Stomach (tissue), 8 donors: ENCODE measurements at regions not wholly inside any gene's neighbourhood (a gene's known extent, or its start where the extent isn't known, plus 50 kb on each side); places are given as distances from the start of the nearest gene placed in this dataset.

ENCODE experiments used
- DNase-seq, 2 donors: peaks; one replicate each; pipeline versions ENCODE4 v3.0.0 to v3.0.0-alpha.2; 2013 to 2019
- H3K27ac ChIP-seq, 5 donors: fragments of 200-600 bp in 4 of 5; sonication (generic) in 4 of 5; one replicate each; pipeline ENCODE4 v1.5.1; 2013 to 2019; ENCODE audit warnings: mild to moderate bottlenecking in 1 of 5, moderate library complexity in 1 of 5
- H3K27me3 ChIP-seq, 3 donors: fragments of 200-600 bp; sonication (generic); one replicate each; pipeline ENCODE4 v1.5.1; 2017 to 2019; ENCODE audit warnings: mixed run types in 1 of 3
- H3K36me3 ChIP-seq, 4 donors: fragments of 200-600 bp; sonication (generic); 1 replicate in 3 of 4; 2 replicates in 1 of 4; pipeline ENCODE4 v1.5.1; 2016 to 2019
- H3K4me1 ChIP-seq, 4 donors: fragments of 200-600 bp; sonication (generic); one replicate each; pipeline ENCODE4 v1.5.1; 2016 to 2019
- H3K4me3 ChIP-seq, 4 donors: fragments of 200-600 bp; sonication (generic) in 3 of 4; one replicate each; pipeline ENCODE4 v1.5.1; 2016 to 2019; ENCODE audit warnings: mild to moderate bottlenecking in 1 of 4
- H3K9me3 ChIP-seq, 4 donors: fragments of 200-600 bp; sonication (generic); one replicate each; pipeline ENCODE4 v1.5.1; 2016 to 2019
- CTCF ChIP-seq, 7 experiments: fragments of 450-650 bp in 4 of 7; fragments of 200-600 bp in 3 of 7; sonication (generic) in 3 of 7; IDR thresholded peaks; one replicate each; pipeline ENCODE4 v1.5.1; 2016 to 2019; ENCODE audit warnings: antibody characterized with exemption in 7 of 7, control low read depth in 2 of 7, mild to moderate bottlenecking in 1 of 7
- EP300 ChIP-seq: sonication (generic); formaldehyde crosslinking; IDR thresholded peaks from one replicate; pipeline ENCODE4 v1.6.1; 2017; ENCODE audit warnings: antibody characterized with exemption
- POLR2A ChIP-seq, 4 donors: fragments of 450-650 bp; IDR thresholded peaks; one replicate each; pipeline ENCODE4 v1.6.1; 2016; ENCODE audit warnings: antibody characterized with exemption in 4 of 4, control low read depth in 2 of 4, mild to moderate bottlenecking in 1 of 4, moderate library complexity in 1 of 4
- POLR2AphosphoS5 ChIP-seq, 3 donors: sonication (generic); formaldehyde crosslinking; IDR thresholded peaks; one replicate each; pipeline ENCODE4 v1.6.1; 2016; ENCODE audit warnings: antibody characterized with exemption in 3 of 3
- WGBS, 5 donors: extraction: QIAGEN DNeasy Blood & Tissue Kit in 3 of 5; methylation state at CpG; one replicate each; pipeline versions ENCODE4 v1.1.5 to v1.1.7; 2013 to 2018; 5-methylcytosine and 5-hydroxymethylcytosine counted together
- intact Hi-C: fragments of 100-400 bp; cut with DNase I; formaldehyde crosslinking; loops from one replicate; pipeline ENCODE4 v1.15.1; 2023; ENCODE audit warnings: low total_unique reads
- donor health status: healthy with polysubstance abuse.
- donor health status: Bipolar disorder and iron deficiency.
- donor health status: healthy.

- Histone ChIP-seq H3K4me3 (no peak overlapping the region), H3K27ac (peak overlapping the region in 4 of 5 donors; percentile 15 to 67 (median 50)), H3K9me3 (no peaks in the 10 kb centered on the region), H3K36me3 (no peaks in the 10 kb centered on the region), H3K4me1 (peaks cover 0 to 21% (median 7%) of the 10 kb centered on the region in 4 donors), H3K27me3 (no peaks in the 10 kb centered on the region)
- WGBS, 5 donors, result 76 to 88% (median 84%) methylated on average over 1 of the region's 1 CpG
- intact Hi-C loops, result no loop called here
- TF ChIP-seq POLR2A (IDR thresholded peaks at IDR 0.05) (no peak), EP300 (no peak), CTCF (IDR thresholded peaks at IDR 0.05) (no peak), POLR2AphosphoS5 (IDR thresholded peaks at IDR 0.05) (no peak)
- DNase-seq, result no peak
Measured at GRCh38 chr5:71974622-71975021, 132.7 kb upstream of the MAP1B start.

- no peak overlapping the region for H3K27ac ChIP-seq
- DNase-seq, result no peak
- intact Hi-C loops, result no loop called here
- WGBS, 5 donors, result 66 to 74% (median 70%) methylated on average over 3 of the region's 3 CpGs
- H3K36me3 ChIP-seq, result no peaks in the 10 kb centered on the region
- peaks cover 0 to 21% (median 7%) of the 10 kb centered on the region in 4 donors for H3K4me1 ChIP-seq
- TF ChIP-seq POLR2AphosphoS5 (IDR thresholded peaks at IDR 0.05) (no peak), CTCF (IDR thresholded peaks at IDR 0.05) (no peak), EP300 (no peak), POLR2A (IDR thresholded peaks at IDR 0.05) (no peak)
- H3K9me3 ChIP-seq, result peaks cover 0 to 1% (median under 1%) of the 10 kb centered on the region in 4 donors
- no peak overlapping the region for H3K4me3 ChIP-seq
- no peaks in the 10 kb centered on the region for H3K27me3 ChIP-seq
Measured at GRCh38 chr5:71976449-71976848, 130.8 kb upstream of the MAP1B start.

- no peak for TF ChIP-seq POLR2A (IDR thresholded peaks at IDR 0.05)
- no peak for TF ChIP-seq POLR2AphosphoS5 (IDR thresholded peaks at IDR 0.05)
- TF ChIP-seq EP300, result no peak
- no peak for TF ChIP-seq CTCF (IDR thresholded peaks at IDR 0.05)
- H3K27me3 ChIP-seq, result no peaks in the 10 kb centered on the region
- intact Hi-C loops, result no loop called here
- H3K9me3 ChIP-seq, result peaks cover 0 to 10% (median 5%) of the 10 kb centered on the region in 4 donors
- peaks cover 0 to 21% (median 7%) of the 10 kb centered on the region in 4 donors for H3K4me1 ChIP-seq
- DNase-seq, result no peak
- 59 to 68% (median 65%) methylated on average over 2 of the region's 2 CpGs for WGBS, 5 donors
- H3K36me3 ChIP-seq, result no peaks in the 10 kb centered on the region
- H3K4me3 ChIP-seq, result no peak overlapping the region
- no peak overlapping the region for H3K27ac ChIP-seq
Measured at GRCh38 chr5:71977311-71977710, 130.0 kb upstream of the MAP1B start.

- intact Hi-C loops, result no loop called here
- H3K4me1 ChIP-seq, result peaks cover 0 to 16% (median 5%) of the 10 kb centered on the region in 4 donors
- H3K9me3 ChIP-seq, result peaks cover 0 to 19% (median 9%) of the 10 kb centered on the region in 4 donors
- H3K27me3 ChIP-seq, result no peaks in the 10 kb centered on the region
- DNase-seq, result no peak
- no peak overlapping the region for H3K4me3 ChIP-seq
- no peak overlapping the region for H3K27ac ChIP-seq
- TF ChIP-seq CTCF (IDR thresholded peaks at IDR 0.05), result no peak
- no peak for TF ChIP-seq EP300
- TF ChIP-seq POLR2A (IDR thresholded peaks at IDR 0.05), result no peak
- no peak for TF ChIP-seq POLR2AphosphoS5 (IDR thresholded peaks at IDR 0.05)
- H3K36me3 ChIP-seq, result no peaks in the 10 kb centered on the region
- 72 to 91% (median 81%) methylated on average over 1 of the region's 1 CpG for WGBS, 5 donors
Measured at GRCh38 chr5:71978216-71978615, 129.1 kb upstream of the MAP1B start.
